Neural cell (in vitro differentiated cells): ENCODE measurements at regions not wholly inside any gene's neighbourhood (a gene's known extent, or its start where the extent isn't known, plus 50 kb on each side); places are given as distances from the start of the nearest gene placed in this dataset.

ENCODE experiments used
- H2AFZ ChIP-seq: fragments of 200-600, 300-800 bp; sonication (generic), shearing (Covaris generic); 2 replicates; pipeline ENCODE4 v1.6.0; 2014; ENCODE audit warnings: low read depth, mild to moderate bottlenecking, antibody characterized with exemption, low read length, moderate library complexity
- H3F3A ChIP-seq: fragments of 200-600 bp; shearing (Covaris generic); 2 replicates; pipeline ENCODE4 v1.6.1; 2016; ENCODE audit warnings: mild to moderate bottlenecking, moderate library complexity, mixed read lengths, antibody characterized with exemption, low read length; ENCODE audit not compliant: insufficient read depth, poor library complexity, severe bottlenecking
- H3K27ac ChIP-seq: fragments of 200-600, 300-800 bp; sonication (generic), shearing (Covaris generic); 2 replicates; pipeline ENCODE4 v1.5.1; 2014; ENCODE audit warnings: mild to moderate bottlenecking, low read length, moderate library complexity
- H3K27me3 ChIP-seq: fragments of 300-800, 200-600 bp; sonication (generic), shearing (Covaris generic); 2 replicates; pipeline ENCODE4 v1.6.0; 2014; ENCODE audit warnings: mild to moderate bottlenecking, low read depth, low read length, moderate library complexity; ENCODE audit not compliant: insufficient read depth
- H3K36me3 ChIP-seq: fragments of 300-800, 200-600 bp; sonication (generic), shearing (Covaris generic); 2 replicates; pipeline ENCODE4 v1.5.1; 2014; ENCODE audit warnings: mild to moderate bottlenecking, antibody characterized with exemption, low read length, moderate library complexity; ENCODE audit not compliant: insufficient read depth
- H3K4me2 ChIP-seq: fragments of 300-800, 200-600 bp; sonication (generic), shearing (Covaris generic); 2 replicates; pipeline ENCODE4 v1.6.0; 2014; ENCODE audit warnings: mild to moderate bottlenecking, low read length
- H3K4me3 ChIP-seq: fragments of 300-800, 200-600 bp; sonication (generic), shearing (Covaris generic); 2 replicates; pipeline ENCODE4 v1.5.1; 2014; ENCODE audit warnings: mild to moderate bottlenecking, low read length, moderate library complexity
- H3K79me2 ChIP-seq: fragments of 200-600 bp; shearing (Covaris generic); replicated peaks from 2 replicates; pipeline ENCODE4 v1.6.0; 2014; ENCODE audit warnings: mild to moderate bottlenecking, low read length, moderate library complexity; ENCODE audit not compliant: insufficient read depth
- H3K9ac ChIP-seq: fragments of 300-800, 200-600 bp; sonication (generic), shearing (Covaris generic); 2 replicates; pipeline ENCODE4 v1.6.1; 2016; ENCODE audit warnings: mild to moderate bottlenecking, low read length, mixed read lengths
- H3K9me2 ChIP-seq: fragments of 200-600 bp; shearing (Covaris generic); 2 replicates; pipeline ENCODE4 v1.6.1; 2016; ENCODE audit warnings: mild to moderate bottlenecking, low read length, mixed read lengths; ENCODE audit not compliant: insufficient read depth
- H3K9me3 ChIP-seq: fragments of 200-600, 300-800 bp; sonication (generic), shearing (Covaris generic); 2 replicates; pipeline ENCODE4 v1.6.1; 2016; ENCODE audit warnings: mild to moderate bottlenecking, mixed run types, low read length, moderate library complexity, mixed read lengths
- H4K20me1 ChIP-seq: fragments of 200-600 bp; shearing (Covaris generic); 2 replicates; pipeline ENCODE4 v1.6.1; 2016; ENCODE audit warnings: mild to moderate bottlenecking, mixed run types; ENCODE audit not compliant: insufficient read depth
- EP300 ChIP-seq: fragments of 450-650 bp; conservative IDR thresholded peaks from 2 replicates; pipeline ENCODE4 v1.6.1; 2014; ENCODE audit warnings: antibody characterized with exemption, mild to moderate bottlenecking, moderate library complexity; ENCODE audit not compliant: poor library complexity, severe bottlenecking
- EZH2 ChIP-seq: fragments of 200-600, 300-800 bp; shearing (Covaris generic), sonication (generic); IDR thresholded peaks from 2 replicates; pipeline ENCODE4 v1.6.1; 2014; ENCODE audit warnings: antibody characterized with exemption, low read length, borderline replicate concordance, mild to moderate bottlenecking; ENCODE audit not compliant: insufficient read depth, poor library complexity, severe bottlenecking
- MXI1 ChIP-seq: fragments of 450-650 bp; conservative IDR thresholded peaks from 2 replicates; pipeline ENCODE4 v1.6.1; 2014; ENCODE audit warnings: antibody characterized with exemption, mild to moderate bottlenecking; ENCODE audit not compliant: poor library complexity, severe bottlenecking
- POLR2AphosphoS5 ChIP-seq: IDR thresholded peaks from 2 replicates; pipeline ENCODE4 v1.6.1; 2012
- RAD21 ChIP-seq: fragments of 450-650 bp; conservative IDR thresholded peaks from 2 replicates; pipeline ENCODE4 v1.6.1; 2014; ENCODE audit warnings: antibody characterized with exemption, mild to moderate bottlenecking, moderate library complexity
- SMC3 ChIP-seq: fragments of 450-650 bp; conservative IDR thresholded peaks from 2 replicates; pipeline ENCODE4 v1.6.1; 2014; ENCODE audit warnings: antibody characterized with exemption, mild to moderate bottlenecking, moderate library complexity; ENCODE audit not compliant: poor library complexity
- TAF1 ChIP-seq: IDR thresholded peaks from 2 replicates; pipeline ENCODE4 v1.6.1; 2012; ENCODE audit warnings: low read depth
- TF ChIP-seq, protein P1 (sequence below): IDR thresholded peaks from 2 replicates; pipeline ENCODE4 v1.6.1; 2012; ENCODE audit warnings: borderline replicate concordance
- TF ChIP-seq, protein P2 (sequence below): fragments of 450-650 bp; IDR thresholded peaks from 2 replicates; pipeline ENCODE4 v1.5.1; 2014; ENCODE audit warnings: antibody characterized with exemption, mild to moderate bottlenecking, moderate library complexity; ENCODE audit not compliant: poor library complexity, severe bottlenecking

DNA sequence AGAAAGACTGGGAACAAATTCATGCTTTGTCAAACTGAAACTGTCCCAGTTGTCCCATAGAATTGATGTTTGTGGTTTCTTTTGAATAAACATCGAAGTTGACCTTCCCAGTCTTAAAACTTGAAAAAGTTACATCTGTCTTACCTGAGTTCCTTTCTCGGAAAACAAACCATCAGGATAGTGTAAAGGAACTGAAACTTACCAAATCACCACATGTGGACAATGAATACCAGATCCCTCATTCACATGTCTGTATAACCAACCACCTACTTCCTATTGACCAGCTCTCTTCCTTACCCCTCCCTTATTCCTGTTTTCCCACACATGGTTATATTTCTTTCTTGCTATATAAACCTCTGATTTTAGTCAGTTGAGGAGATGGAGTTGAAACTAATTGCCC is 791.7 kb upstream of the PCDH20 start:
- TF ChIP-seq RAD21, result no peak
- TF ChIP-seq TAF1, result no peak
- TF ChIP-seq EP300, result no peak
- TF ChIP-seq, protein P1, sequence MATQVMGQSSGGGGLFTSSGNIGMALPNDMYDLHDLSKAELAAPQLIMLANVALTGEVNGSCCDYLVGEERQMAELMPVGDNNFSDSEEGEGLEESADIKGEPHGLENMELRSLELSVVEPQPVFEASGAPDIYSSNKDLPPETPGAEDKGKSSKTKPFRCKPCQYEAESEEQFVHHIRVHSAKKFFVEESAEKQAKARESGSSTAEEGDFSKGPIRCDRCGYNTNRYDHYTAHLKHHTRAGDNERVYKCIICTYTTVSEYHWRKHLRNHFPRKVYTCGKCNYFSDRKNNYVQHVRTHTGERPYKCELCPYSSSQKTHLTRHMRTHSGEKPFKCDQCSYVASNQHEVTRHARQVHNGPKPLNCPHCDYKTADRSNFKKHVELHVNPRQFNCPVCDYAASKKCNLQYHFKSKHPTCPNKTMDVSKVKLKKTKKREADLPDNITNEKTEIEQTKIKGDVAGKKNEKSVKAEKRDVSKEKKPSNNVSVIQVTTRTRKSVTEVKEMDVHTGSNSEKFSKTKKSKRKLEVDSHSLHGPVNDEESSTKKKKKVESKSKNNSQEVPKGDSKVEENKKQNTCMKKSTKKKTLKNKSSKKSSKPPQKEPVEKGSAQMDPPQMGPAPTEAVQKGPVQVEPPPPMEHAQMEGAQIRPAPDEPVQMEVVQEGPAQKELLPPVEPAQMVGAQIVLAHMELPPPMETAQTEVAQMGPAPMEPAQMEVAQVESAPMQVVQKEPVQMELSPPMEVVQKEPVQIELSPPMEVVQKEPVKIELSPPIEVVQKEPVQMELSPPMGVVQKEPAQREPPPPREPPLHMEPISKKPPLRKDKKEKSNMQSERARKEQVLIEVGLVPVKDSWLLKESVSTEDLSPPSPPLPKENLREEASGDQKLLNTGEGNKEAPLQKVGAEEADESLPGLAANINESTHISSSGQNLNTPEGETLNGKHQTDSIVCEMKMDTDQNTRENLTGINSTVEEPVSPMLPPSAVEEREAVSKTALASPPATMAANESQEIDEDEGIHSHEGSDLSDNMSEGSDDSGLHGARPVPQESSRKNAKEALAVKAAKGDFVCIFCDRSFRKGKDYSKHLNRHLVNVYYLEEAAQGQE, result no peak
- no peak for TF ChIP-seq SMC3
- no peak for TF ChIP-seq POLR2AphosphoS5
- TF ChIP-seq MXI1, result no peak
- no peaks in the 10 kb centered on the region for H3K27me3 ChIP-seq
- H4K20me1 ChIP-seq, result no peaks in the 10 kb centered on the region
- H3K4me2 ChIP-seq, result no peak overlapping the region
- H3K4me3 ChIP-seq, result no peak overlapping the region
- no peaks in the 10 kb centered on the region for H3K36me3 ChIP-seq
- no peak overlapping the region for H3K27ac ChIP-seq
- no peaks in the 10 kb centered on the region for H3F3A ChIP-seq
- no peak overlapping the region for H2AFZ ChIP-seq
- no peaks in the 10 kb centered on the region for H3K79me2 ChIP-seq
- no peak overlapping the region for H3K9ac ChIP-seq
- H3K9me3 ChIP-seq, result no peaks in the 10 kb centered on the region
- no peaks in the 10 kb centered on the region for H3K9me2 ChIP-seq

DNA sequence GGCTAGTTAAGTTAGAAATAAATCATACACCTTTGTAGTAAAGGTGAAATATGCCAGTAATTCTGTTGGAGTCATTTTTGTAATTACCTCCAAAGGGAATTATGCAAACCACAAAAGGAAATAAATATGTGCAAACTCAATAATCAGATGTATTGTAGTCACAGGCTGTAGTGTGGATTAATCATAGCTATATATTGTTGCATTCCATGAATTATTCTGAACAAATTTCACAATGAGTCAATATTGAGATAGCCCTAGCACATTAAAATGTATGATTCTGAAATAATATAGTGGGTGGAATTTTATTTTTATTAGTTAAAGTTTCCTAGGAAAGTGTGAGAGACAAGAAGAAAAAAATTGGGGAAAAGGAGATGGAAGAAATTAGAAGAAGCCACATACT is 790.5 kb upstream of the PCDH20 start:
- H3K79me2 ChIP-seq, result no peaks in the 10 kb centered on the region
- TF ChIP-seq RAD21 (no peak), EP300 (no peak), EZH2 (no peak), SMC3 (no peak), MXI1 (no peak)
- TF ChIP-seq, protein P1, result no peak
- TF ChIP-seq, protein P2, sequence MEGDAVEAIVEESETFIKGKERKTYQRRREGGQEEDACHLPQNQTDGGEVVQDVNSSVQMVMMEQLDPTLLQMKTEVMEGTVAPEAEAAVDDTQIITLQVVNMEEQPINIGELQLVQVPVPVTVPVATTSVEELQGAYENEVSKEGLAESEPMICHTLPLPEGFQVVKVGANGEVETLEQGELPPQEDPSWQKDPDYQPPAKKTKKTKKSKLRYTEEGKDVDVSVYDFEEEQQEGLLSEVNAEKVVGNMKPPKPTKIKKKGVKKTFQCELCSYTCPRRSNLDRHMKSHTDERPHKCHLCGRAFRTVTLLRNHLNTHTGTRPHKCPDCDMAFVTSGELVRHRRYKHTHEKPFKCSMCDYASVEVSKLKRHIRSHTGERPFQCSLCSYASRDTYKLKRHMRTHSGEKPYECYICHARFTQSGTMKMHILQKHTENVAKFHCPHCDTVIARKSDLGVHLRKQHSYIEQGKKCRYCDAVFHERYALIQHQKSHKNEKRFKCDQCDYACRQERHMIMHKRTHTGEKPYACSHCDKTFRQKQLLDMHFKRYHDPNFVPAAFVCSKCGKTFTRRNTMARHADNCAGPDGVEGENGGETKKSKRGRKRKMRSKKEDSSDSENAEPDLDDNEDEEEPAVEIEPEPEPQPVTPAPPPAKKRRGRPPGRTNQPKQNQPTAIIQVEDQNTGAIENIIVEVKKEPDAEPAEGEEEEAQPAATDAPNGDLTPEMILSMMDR, result no peak
- H3K27me3 ChIP-seq, result no peaks in the 10 kb centered on the region
- H3K27ac ChIP-seq, result no peak overlapping the region
- H3F3A ChIP-seq, result no peaks in the 10 kb centered on the region
- no peak overlapping the region for H3K9ac ChIP-seq
- H3K36me3 ChIP-seq, result no peaks in the 10 kb centered on the region
- no peaks in the 10 kb centered on the region for H4K20me1 ChIP-seq
- no peaks in the 10 kb centered on the region for H3K9me2 ChIP-seq
- no peaks in the 10 kb centered on the region for H3K9me3 ChIP-seq
- no peak overlapping the region for H2AFZ ChIP-seq
- H3K4me2 ChIP-seq, result no peak overlapping the region
- H3K4me3 ChIP-seq, result no peak overlapping the region
